Activated naive CD8-positive, alpha-beta T cell treated with anti-CD3 and anti-CD28 coated beads for 36 hours (primary cell): ENCODE measurements at regions not wholly inside any gene's neighbourhood (a gene's known extent, or its start where the extent isn't known, plus 50 kb on each side); places are given as distances from the start of the nearest gene placed in this dataset.
"Not testable (repeated sequence)": the region's sequence is repeated elsewhere in the genome, so short reads cannot be mapped to it uniquely, and the experiment has no call there.

ENCODE experiments used
- DNase-seq: peaks from one replicate; pipeline ENCODE4 v3.0.0; 2021
- H3K27ac Mint-ChIP-seq: one replicate; pipeline ENCODE4 v1.8.0; 2022; ENCODE audit warnings: mild to moderate bottlenecking, moderate library complexity, mixed read lengths
- H3K27me3 Mint-ChIP-seq: one replicate; pipeline ENCODE4 v1.8.0; 2022; ENCODE audit warnings: mild to moderate bottlenecking, mixed read lengths
- H3K36me3 Mint-ChIP-seq: one replicate; pipeline ENCODE4 v1.8.0; 2021; ENCODE audit warnings: mild to moderate bottlenecking, mixed read lengths
- H3K4me1 Mint-ChIP-seq: one replicate; pipeline ENCODE4 v1.8.0; 2021; ENCODE audit warnings: mixed read lengths
- H3K4me3 Mint-ChIP-seq: one replicate; pipeline ENCODE4 v1.8.0; 2022; ENCODE audit warnings: mild to moderate bottlenecking, moderate library complexity, mixed read lengths
- H3K9me3 Mint-ChIP-seq: one replicate; pipeline ENCODE4 v1.8.0; 2022; ENCODE audit warnings: mixed read lengths

GRCh38 chr11:115652094-115652493, 147.9 kb upstream of the CADM1 start:
- Mint-ChIP-seq H3K4me1 (no peaks in the 10 kb centered on the region), H3K9me3 (no peaks in the 10 kb centered on the region), H3K27me3 (peaks cover 28% of the 10 kb centered on the region), H3K4me3 (no peak overlapping the region), H3K27ac (no peak overlapping the region), H3K36me3 (no peaks in the 10 kb centered on the region)
- DNase-seq = no peak

- Mint-ChIP-seq H3K27ac (no peak overlapping the region), H3K9me3 (no peaks in the 10 kb centered on the region), H3K27me3 (peaks cover 27% of the 10 kb centered on the region), H3K36me3 (no peaks in the 10 kb centered on the region), H3K4me1 (no peaks in the 10 kb centered on the region), H3K4me3 (no peak overlapping the region)
- no peak for DNase-seq
These were observed 145.2 kb upstream of the CADM1 start for GRCh38 chr11:115649461-115649860.

GRCh38 chr11:115645631-115646317, 141.6 kb upstream of the CADM1 start:
- Mint-ChIP-seq H3K27ac (no peak overlapping the region), H3K4me3 (no peak overlapping the region), H3K27me3 (peaks cover 15% of the 10 kb centered on the region), H3K36me3 (no peaks in the 10 kb centered on the region), H3K9me3 (no peaks in the 10 kb centered on the region), H3K4me1 (no peaks in the 10 kb centered on the region)
- no peak for DNase-seq

- Mint-ChIP-seq H3K4me3 (no peak overlapping the region), H3K27me3 (peaks cover 12% of the 10 kb centered on the region), H3K27ac (no peak overlapping the region), H3K36me3 (no peaks in the 10 kb centered on the region), H3K9me3 (no peaks in the 10 kb centered on the region), H3K4me1 (no peaks in the 10 kb centered on the region)
- DNase-seq = no peak
These were observed 140.6 kb upstream of the CADM1 start for GRCh38 chr11:115644856-115645255.

- H3K4me1 Mint-ChIP-seq = no peaks in the 10 kb centered on the region
- peaks cover 12% of the 10 kb centered on the region for H3K27me3 Mint-ChIP-seq
- no peaks in the 10 kb centered on the region for H3K36me3 Mint-ChIP-seq
- DNase-seq = no peak
- no peaks in the 10 kb centered on the region for H3K9me3 Mint-ChIP-seq
- no peak overlapping the region for H3K4me3 Mint-ChIP-seq
- no peak overlapping the region for H3K27ac Mint-ChIP-seq
These were observed 139.5 kb upstream of the CADM1 start for GRCh38 chr11:115643549-115644270.

GRCh38 chr11:115642660-115643059, 138.4 kb upstream of the CADM1 start:
- Mint-ChIP-seq H3K27ac (no peak overlapping the region), H3K36me3 (no peaks in the 10 kb centered on the region), H3K9me3 (no peaks in the 10 kb centered on the region), H3K4me1 (no peaks in the 10 kb centered on the region), H3K4me3 (no peak overlapping the region), H3K27me3 (peaks cover 12% of the 10 kb centered on the region)
- DNase-seq = no peak

- no peaks in the 10 kb centered on the region for H3K9me3 Mint-ChIP-seq
These were observed 133.5 kb upstream of the CADM1 start for GRCh38 chr11:115637599-115638241.

GRCh38 chr11:115636753-115637527, 132.7 kb upstream of the CADM1 start:
- H3K4me1 Mint-ChIP-seq = no peaks in the 10 kb centered on the region
- no peaks in the 10 kb centered on the region for H3K27me3 Mint-ChIP-seq
- H3K27ac Mint-ChIP-seq = no peak overlapping the region
- no peak overlapping the region for H3K4me3 Mint-ChIP-seq
- no peak for DNase-seq
- H3K36me3 Mint-ChIP-seq = no peaks in the 10 kb centered on the region
- H3K9me3 Mint-ChIP-seq = no peaks in the 10 kb centered on the region

More at GRCh38 chr11:115637599-115638241, 133.5 kb upstream of the CADM1 start:
- Mint-ChIP-seq H3K4me3 (no peak overlapping the region), H3K27me3 (no peaks in the 10 kb centered on the region), H3K27ac (no peak overlapping the region), H3K36me3 (no peaks in the 10 kb centered on the region), H3K4me1 (no peaks in the 10 kb centered on the region)
- DNase-seq = no peak

- not testable (repeated sequence) for H3K36me3 Mint-ChIP-seq, H3K4me3 Mint-ChIP-seq, H3K9me3 Mint-ChIP-seq, H3K27ac Mint-ChIP-seq, H3K27me3 Mint-ChIP-seq, H3K4me1 Mint-ChIP-seq, DNase-seq
These were observed 129.8 kb upstream of the CADM1 start for GRCh38 chr11:115633977-115634376.

- no peaks in the 10 kb centered on the region for H3K9me3 Mint-ChIP-seq
These were observed 127.8 kb upstream of the CADM1 start for GRCh38 chr11:115632061-115632460.

GRCh38 chr11:115631609-115632008, 127.4 kb upstream of the CADM1 start:
- Mint-ChIP-seq H3K27me3 (peaks cover 9% of the 10 kb centered on the region), H3K27ac (no peak overlapping the region), H3K4me1 (no peaks in the 10 kb centered on the region), H3K36me3 (no peaks in the 10 kb centered on the region), H3K4me3 (no peak overlapping the region), H3K9me3 (no peaks in the 10 kb centered on the region)
- DNase-seq = no peak

More at GRCh38 chr11:115632061-115632460, 127.8 kb upstream of the CADM1 start:
- no peak overlapping the region for H3K27ac Mint-ChIP-seq
- no peak overlapping the region for H3K4me3 Mint-ChIP-seq
- H3K27me3 Mint-ChIP-seq = peaks cover 9% of the 10 kb centered on the region
- H3K36me3 Mint-ChIP-seq = no peaks in the 10 kb centered on the region
- no peaks in the 10 kb centered on the region for H3K4me1 Mint-ChIP-seq
- DNase-seq = no peak

GRCh38 chr11:115630214-115630613, 126.0 kb upstream of the CADM1 start:
- H3K9me3 Mint-ChIP-seq = no peaks in the 10 kb centered on the region
- no peaks in the 10 kb centered on the region for H3K4me1 Mint-ChIP-seq
- H3K27me3 Mint-ChIP-seq = peaks cover 14% of the 10 kb centered on the region
- DNase-seq = no peak
- no peak overlapping the region for H3K27ac Mint-ChIP-seq
- no peak overlapping the region for H3K4me3 Mint-ChIP-seq
- H3K36me3 Mint-ChIP-seq = no peaks in the 10 kb centered on the region

- DNase-seq = no peak
These were observed 125.3 kb upstream of the CADM1 start for GRCh38 chr11:115629456-115630015.

GRCh38 chr11:115627666-115628460, 123.6 kb upstream of the CADM1 start:
- Mint-ChIP-seq H3K27me3 (peaks cover 17% of the 10 kb centered on the region), H3K9me3 (no peaks in the 10 kb centered on the region), H3K4me1 (no peaks in the 10 kb centered on the region), H3K27ac (no peak overlapping the region), H3K36me3 (no peaks in the 10 kb centered on the region), H3K4me3 (no peak overlapping the region)
- no peak for DNase-seq

More at GRCh38 chr11:115629456-115630015, 125.3 kb upstream of the CADM1 start:
- H3K9me3 Mint-ChIP-seq = no peaks in the 10 kb centered on the region
- H3K27ac Mint-ChIP-seq = no peak overlapping the region
- H3K4me1 Mint-ChIP-seq = no peaks in the 10 kb centered on the region
- H3K36me3 Mint-ChIP-seq = no peaks in the 10 kb centered on the region
- H3K4me3 Mint-ChIP-seq = no peak overlapping the region
- H3K27me3 Mint-ChIP-seq = peaks cover 16% of the 10 kb centered on the region
